NCI-H526 treated with DMSO at 0.1 percent for 48 hours (cell line): ENCODE measurements at regions not wholly inside any gene's neighbourhood (a gene's known extent, or its start where the extent isn't known, plus 50 kb on each side); places are given as distances from the start of the nearest gene placed in this dataset.
A peak's percentile ranks its signal among the peaks of the same experiment; 100 is the strongest.

ENCODE experiments used
- DNase-seq: peaks from one replicate; lab custom pipeline; 2025; lab: John Stamatoyannopoulos, UW

GRCh38 chr11:95585069-95585751, 204.4 kb downstream of the FAM76B start:
- no peak for DNase-seq

- no peak for DNase-seq
Observed at GRCh38 chr11:95584589-95584988, 205.0 kb downstream of the FAM76B start.

GRCh38 chr11:95584180-95584579, 205.4 kb downstream of the FAM76B start:
- no peak for DNase-seq

GRCh38 chr11:95577716-95578460, 211.7 kb downstream of the FAM76B start:
- DNase-seq, result no peak

GRCh38 chr11:95576146-95576845, 213.3 kb downstream of the FAM76B start:
- no peak for DNase-seq

GRCh38 chr11:95575517-95575916, 214.1 kb downstream of the FAM76B start:
- no peak for DNase-seq

- peak; percentile 12 for DNase-seq
Observed at GRCh38 chr11:95571718-95572260, 217.8 kb downstream of the FAM76B start.

GRCh38 chr11:95570845-95571244, 218.7 kb downstream of the FAM76B start:
- DNase-seq, result no peak

GRCh38 chr11:95569207-95569606, 220.4 kb downstream of the FAM76B start:
- DNase-seq, result no peak

GRCh38 chr11:95568281-95568680, 221.3 kb downstream of the FAM76B start:
- no peak for DNase-seq

- no peak for DNase-seq
Observed at GRCh38 chr11:95567685-95568084, 221.9 kb downstream of the FAM76B start.

- no peak for DNase-seq
Observed at GRCh38 chr11:95566211-95566610, 223.4 kb downstream of the FAM76B start.

- DNase-seq, result no peak
Observed at GRCh38 chr11:95565724-95566141, 223.8 kb downstream of the FAM76B start.

GRCh38 chr11:95563859-95564258, 225.7 kb downstream of the FAM76B start:
- no peak for DNase-seq

- no peak for DNase-seq
Observed at GRCh38 chr11:95563173-95563572, 226.4 kb downstream of the FAM76B start.

- no peak for DNase-seq
Observed at GRCh38 chr11:95562196-95562921, 227.2 kb downstream of the FAM76B start.

GRCh38 chr11:95559899-95560298, 229.7 kb downstream of the FAM76B start:
- DNase-seq, result no peak

GRCh38 chr11:95557376-95557775, 232.2 kb downstream of the FAM76B start:
- DNase-seq, result no peak

- no peak for DNase-seq
Observed at GRCh38 chr11:95556342-95557163, 233.0 kb downstream of the FAM76B start.

- no peak for DNase-seq
Observed at GRCh38 chr11:95556011-95556341, 233.6 kb downstream of the FAM76B start.

- DNase-seq, result no peak
Observed at GRCh38 chr11:95554911-95555310, 234.7 kb downstream of the FAM76B start.
